NCI-H460 (cell line): ENCODE measurements at regions not wholly inside any gene's neighbourhood (a gene's known extent, or its start where the extent isn't known, plus 50 kb on each side); places are given as distances from the start of the nearest gene placed in this dataset.

Source experiments
- DNase-seq: peaks from one replicate; pipeline ENCODE4 v3.0.0-alpha.2; 2016; ENCODE audit warnings: low read depth; ENCODE audit errors: extremely low read depth

DNA sequence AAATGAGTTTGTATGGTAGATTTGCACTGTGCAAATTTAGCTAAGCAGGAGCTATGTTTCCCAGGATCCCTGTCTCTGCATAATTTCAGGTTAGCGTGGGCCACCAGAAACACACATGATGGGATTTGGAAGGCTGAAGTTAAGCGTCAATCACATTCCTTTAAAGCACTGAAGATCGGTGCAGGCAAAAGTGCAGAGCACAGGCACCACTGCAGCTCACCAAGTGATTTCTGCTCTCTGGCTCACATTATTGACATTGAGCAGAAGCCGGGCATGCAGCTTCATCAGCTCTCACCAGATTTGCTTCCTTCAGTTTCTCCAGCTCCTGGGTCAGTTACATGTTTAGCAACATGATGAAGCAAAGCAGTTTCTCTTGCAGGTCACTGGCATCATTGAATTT lies 256.4 kb upstream of the TGFBR2 start:
- no peak for DNase-seq

DNA sequence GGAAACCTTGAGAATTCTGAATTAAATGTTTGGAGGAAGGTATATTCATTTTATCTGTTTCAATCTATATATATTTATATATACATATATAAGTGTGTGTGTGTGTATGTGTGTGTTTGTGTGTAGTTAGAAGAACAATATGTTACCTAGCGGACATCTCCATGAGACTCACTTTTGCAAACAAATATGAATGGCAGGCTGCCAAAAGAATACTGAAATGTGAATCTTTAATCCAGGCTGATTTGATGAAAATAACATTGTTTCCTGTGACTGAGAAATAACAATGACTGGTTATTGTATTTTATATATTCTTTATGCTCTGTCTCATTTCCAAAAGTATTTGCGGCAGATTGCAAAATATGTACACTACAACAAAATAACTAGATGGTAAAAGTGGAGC lies 255.5 kb upstream of the TGFBR2 start:
- no peak for DNase-seq

DNA sequence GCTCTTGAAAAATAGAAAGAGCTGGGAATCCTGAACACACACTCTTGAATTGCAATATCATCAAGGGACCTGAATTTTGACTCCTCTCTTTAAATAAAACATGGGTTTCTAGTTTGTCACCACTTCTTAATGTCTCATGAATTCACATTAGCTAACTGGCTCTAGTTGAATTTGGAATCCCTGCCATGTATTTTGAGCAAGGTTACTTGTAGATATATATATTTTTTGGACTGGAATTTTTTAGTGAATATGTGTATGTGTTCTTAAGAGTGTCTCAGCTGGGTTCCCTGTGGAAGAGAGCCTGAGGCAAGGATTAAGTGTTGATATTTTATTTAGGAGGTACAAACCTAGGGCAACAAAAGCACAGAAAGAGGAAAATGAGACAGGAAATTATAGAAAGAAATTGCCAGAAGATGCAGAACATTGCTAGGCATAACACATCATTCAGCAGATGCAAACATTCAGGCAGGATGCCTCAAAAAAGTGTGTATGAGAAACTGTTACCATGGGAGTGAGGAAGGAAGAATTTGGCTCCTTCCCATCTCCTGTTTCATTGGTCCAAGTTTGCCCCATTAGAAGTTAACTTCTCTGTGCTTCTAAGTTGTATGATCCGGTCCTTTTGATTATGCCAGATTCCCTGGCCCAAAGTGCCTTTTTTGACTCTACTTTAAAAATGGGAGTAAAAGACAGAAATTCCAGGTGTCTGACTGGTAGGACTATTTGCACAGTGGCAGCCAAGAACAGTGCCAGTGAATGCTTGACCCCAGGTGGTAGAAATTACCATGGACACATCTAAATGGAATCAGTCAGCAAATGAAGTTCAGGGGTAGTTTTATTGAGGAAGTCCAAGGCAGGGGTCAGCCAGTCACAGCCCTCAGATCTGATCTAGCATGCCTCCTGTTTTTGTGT lies 253.7 kb upstream of the TGFBR2 start:
- DNase-seq = no peak

DNA sequence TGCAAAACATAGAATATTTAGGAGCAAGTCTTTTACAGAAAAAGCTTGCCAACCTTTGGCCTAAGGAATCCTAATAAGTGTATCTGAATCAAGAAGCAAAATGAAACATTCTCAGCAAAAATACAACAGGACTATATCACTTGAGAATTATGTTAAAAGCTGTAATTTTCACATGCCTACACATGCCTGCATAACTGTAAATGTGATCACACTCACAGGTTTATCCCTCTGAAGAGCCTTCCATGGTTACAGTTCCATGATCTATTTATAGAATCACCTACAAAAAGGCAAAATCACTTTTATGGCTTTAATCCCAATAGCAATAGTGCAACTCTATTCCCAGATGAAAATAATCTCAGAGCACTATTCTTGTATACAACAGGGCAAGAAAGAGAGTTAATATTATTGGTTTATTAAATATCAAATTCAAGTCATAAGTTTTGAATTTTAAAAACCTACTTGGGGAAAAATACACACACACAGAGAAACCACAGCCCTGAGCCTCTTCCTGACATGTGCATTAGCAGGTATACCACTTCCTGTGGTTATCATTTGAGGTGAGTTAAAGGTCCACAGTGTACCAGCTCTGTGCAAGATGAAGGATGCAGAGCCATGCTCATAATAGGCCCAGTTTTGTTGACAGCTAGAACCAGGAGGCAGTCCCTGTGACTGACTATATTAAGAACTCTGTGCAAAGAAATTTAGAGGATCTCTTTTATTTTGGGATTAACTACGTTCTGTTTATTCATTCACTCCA lies 252.5 kb upstream of the TGFBR2 start:
- no peak for DNase-seq

DNA sequence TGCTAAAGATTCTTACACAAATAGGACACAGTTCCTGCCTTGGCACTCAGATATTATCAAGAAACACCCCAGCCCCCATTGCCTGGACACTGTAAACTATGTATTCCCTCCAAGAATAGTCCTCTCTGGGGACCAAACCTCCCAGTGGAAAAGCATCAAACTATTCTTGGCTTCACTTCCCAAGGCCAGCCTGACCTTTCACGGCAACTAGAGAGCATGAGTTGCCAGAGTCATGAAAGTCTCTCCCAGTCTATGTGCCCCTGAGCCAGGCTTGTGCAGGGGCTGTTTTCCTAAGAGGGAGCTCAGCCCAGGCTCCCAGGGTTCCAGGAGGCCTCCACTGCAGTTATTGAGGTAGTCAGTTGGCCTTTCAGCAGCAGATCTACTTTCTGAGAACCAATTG lies 251.9 kb upstream of the TGFBR2 start:
- DNase-seq = no peak

DNA sequence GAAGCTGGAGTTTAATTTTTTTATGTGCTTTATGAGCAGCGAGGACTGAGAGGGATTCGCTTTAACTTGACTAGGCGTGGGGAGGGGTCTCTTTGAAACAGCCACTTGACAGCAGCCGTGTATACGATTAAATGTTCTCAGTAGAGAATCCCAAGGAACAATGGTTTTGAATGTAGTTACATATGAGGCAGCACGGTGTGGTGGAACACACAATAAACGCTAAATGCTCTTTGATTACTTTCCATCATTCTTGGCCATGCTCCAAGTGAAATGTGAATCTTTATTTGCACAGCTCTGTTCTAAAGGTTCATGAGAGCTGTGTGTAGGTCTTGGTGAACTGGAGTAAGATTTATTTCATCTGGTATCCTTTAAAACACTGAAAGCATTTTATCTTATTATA lies 251.4 kb upstream of the TGFBR2 start:
- DNase-seq = no peak

DNA sequence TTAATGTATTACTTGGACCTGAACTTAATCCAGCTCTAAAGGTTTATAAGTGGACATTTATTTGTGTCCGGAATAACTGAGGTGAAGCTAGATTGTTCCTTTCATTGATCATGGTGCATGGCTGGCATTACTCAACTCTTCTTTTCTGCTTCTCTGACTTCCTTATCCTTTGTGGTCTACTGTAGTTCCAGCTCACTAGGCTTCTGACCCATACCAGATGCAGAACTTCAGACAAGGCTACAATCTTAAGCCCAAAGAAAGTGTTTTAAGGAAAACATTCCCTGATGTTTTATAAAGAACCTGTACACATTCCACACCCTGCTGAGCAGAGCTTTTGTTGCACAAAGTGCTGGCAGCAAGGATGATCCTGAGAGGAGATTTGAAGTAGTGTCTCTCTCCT lies 250.8 kb upstream of the TGFBR2 start:
- no peak for DNase-seq

DNA sequence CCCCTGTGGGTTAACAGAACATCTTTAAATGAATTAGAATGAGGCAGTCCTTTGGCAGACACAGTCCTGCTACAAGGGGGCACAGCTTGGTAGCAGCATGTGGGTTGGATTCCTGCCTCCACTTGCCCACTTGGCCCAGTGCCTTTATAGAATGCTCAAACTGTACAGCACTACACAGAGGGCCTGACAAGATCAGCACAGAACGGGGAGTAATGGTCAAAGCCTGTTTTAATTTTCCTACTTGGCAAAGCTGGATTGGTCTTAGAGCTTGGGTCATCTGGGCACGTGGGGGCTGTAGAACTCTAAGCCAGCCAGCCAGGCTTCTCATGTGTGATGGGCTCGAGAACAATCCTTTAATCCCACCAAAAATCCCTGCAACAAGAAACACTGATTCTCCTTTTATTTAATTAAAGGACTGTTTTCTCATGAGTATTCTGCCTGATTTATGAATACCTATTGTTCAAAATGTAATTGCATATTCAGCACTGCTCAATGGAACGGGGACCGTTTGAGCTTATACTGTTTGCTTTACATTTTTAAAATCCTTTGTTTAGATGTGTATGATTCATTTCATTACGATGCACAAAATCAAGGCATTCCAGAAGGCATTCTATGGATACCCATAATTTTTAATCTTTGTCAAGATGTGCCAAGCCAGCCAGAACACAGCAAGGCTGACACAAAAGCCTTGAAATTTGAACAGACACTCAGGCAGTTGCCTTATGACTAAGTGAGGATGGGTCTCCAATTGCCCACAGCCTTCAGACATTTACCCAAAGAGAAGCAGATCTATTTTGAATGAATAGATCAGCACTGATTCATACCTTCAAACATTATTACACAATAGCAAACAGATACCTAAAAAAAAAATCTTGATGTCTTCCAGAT lies 249.3 kb upstream of the TGFBR2 start:
- DNase-seq = no peak

DNA sequence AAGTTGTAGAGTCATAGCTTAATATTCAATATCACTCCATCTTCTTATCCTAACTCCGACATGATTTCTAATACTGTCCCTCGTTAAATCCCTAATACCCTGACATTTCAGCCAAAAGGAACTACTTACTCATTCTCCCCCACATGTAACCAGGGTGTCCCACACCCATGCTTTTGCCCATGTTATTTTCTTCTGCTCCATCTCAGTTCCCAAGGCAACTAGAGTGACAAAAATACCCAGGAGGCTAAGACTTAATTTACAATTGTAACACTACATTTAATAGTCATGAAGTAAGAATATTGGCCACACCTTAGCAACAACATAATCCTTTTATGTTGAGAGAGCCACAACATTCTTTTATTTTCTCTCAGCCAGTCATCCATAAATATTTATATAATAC lies 248.5 kb upstream of the TGFBR2 start:
- no peak for DNase-seq

DNA sequence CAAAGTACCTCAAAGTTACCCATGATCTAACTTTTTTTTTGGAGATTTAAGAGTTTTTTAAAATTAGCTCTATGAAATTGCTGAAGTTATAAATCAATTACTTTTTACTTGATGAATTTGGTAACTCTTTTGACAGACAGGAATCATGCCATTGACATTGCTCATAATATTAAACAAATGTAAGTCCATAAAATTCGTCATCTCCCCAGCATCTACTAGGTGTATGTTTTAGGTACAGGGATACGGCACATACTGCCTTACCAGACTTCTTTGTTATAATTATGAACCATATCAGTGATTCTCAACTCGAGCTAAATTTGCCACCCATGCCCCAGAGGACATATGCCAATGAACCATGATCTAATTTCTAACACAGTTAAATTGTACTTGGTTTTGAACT lies 247.5 kb upstream of the TGFBR2 start:
- no peak for DNase-seq

DNA sequence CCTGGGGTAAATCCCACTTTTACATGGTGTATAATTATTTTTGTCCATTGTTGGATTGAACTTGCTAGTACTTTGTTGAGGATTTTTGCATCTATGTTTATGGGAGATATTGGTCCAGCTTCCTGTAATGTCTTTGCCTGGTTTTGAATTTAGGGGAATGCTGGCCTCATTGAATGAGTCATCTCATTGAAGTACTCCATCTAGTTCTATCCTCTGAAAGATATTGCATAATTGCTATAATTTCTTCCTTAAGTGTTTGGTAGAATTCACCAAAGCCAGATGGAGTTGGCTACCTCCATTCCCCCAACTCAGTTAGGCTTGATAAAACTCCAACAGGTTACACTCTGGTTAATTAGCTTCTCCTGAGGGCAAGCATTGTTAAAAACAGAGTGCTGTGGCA lies 237.4 kb upstream of the TGFBR2 start:
- no peak for DNase-seq

DNA sequence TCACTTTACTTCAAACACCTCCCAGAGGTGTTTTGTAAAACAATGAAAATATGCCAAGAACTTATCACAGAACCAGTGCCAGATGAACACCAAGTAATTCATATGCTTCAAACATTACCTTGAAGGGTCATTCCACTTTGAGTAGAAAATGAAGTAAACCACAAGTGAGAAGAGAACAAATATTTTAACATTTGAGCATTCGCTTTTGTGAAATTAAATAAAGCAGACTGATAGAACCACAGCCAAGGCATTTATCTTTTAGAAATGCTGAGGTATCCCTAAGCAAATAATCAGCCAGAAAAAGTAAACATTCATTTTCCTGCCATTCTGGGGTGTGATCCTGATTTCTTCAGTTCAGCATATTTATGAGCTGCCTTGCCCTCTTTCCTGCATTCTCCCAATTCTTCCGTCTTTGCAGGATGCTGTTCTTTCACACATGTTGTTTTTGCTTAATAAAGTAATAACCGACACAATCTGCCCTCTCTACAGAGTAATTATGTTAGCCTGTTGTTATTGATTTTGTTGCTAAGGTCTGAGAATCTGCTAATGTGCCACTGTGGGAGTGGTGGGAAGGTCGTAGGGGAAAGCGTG lies 235.6 kb upstream of the TGFBR2 start:
- DNase-seq = no peak

DNA sequence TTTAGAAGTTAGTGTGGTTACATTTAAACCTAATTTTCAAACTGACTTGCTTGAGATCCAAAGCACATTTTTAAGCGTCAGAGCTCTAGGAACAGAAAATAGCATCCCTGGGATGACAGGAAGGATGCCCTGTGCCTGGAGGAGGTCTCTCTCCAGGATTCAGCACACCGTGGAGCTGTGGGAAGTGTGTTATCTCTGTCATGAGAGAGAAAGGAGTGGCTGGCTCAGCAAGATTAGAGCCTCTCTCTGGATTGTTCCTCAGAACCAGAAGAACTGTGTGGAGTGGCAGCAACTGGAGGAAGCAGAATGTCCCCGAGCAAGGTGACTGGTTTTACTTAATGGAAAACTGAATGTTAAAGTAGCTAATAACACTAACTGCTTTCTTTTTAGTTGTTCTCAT lies 233.6 kb upstream of the TGFBR2 start:
- no peak for DNase-seq

DNA sequence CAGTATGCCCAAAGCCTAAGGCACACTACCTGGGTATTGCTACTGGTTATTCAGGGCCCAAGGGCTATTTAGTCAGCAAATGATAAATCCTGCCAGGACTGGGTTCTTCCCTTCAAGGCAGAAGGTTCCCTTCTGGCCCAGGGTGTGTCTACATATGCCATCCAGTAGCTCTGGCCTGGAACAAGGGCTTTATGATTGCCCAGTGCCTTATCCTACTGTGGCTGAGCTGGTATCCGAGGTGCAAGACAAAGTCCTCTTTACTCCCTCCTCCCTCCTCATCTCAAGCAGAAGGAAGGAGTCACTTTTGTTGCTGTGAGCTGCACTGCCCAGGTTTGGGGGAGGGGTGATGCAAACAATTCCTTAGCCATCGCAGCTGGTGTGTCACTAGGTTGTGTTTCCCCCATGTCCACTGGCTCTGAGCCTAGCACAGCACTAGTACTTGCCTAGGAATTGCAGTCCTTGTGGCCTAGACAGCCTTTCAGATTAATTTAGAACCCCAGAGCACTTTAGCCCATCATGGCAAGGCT lies 221.8 kb upstream of the TGFBR2 start:
- DNase-seq = no peak

DNA sequence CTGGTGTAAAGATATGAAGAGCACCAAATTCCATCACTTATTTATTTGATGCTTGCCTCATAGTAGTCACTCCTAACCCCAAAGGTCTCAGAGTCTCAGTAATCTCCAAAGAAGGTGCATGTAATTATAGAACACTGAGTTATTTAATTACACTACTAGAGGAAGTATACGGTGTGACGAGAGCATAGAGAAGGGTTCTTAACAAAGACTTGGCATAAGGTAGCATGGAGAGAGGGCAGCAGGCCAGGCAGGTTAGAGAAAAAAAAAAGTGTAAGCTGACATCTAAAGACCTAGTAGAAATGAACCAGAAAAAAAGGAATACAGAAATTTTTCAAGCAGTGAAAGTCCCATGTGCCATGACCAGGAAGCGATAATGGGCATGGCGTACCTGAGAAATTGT lies 213.3 kb upstream of the TGFBR2 start:
- DNase-seq = no peak

DNA sequence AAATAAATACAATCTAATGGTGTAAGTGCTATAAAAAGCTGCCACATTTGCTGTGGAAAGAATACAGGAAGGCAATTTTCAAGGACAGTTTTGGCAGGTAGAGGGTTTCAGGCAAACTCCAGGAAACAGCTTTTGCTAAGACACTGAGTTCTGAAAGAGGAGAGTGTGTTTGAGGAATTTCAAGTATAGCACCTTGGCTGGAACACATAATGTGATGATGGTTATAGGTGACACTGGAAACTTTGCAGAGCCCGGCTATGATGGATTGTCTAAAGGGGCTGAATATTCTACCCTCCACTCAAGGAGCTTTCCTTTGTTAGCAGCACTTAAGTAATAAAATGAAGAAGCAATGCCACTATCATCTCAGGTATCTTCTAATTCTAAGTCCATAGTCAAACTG lies 209.4 kb upstream of the TGFBR2 start:
- DNase-seq = no peak

DNA sequence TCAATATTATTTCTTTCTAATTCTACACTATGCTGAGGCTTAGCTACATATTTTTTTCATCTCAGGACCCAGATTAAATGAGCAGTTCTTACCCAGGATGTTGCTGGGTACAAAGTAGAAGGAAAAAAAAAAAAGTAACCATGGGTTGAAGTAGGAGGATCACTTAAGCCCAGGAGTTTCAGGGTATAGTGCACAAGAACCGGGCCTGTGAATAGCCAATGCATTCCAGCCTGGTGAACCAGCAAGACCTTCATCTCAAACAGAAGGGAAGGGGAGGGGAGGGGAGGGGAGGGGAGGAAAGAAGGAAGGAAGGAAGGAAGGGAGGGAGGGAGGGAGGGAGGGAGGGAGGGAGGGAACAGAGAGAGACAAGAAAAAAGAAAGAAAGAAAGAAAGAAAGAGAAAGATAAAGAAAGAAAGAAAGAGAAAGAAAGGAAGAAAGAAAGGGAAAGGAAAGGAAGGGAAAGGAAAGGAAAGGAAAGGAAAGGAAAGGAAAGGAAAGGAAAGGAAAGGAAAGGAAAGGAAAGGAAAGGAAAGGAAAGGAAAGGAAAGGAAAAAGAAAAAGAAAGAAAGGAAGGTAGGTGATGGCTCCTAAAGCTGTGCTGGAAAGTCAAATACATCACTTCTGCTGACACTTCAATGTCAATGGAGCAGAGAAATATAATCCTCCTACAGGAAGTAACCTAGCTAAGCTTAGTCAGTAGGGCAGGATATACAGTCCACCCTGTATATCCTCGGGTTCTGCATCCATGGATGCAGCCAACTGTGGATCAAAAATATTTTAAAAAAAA lies 206.8 kb upstream of the TGFBR2 start:
- no peak for DNase-seq

DNA sequence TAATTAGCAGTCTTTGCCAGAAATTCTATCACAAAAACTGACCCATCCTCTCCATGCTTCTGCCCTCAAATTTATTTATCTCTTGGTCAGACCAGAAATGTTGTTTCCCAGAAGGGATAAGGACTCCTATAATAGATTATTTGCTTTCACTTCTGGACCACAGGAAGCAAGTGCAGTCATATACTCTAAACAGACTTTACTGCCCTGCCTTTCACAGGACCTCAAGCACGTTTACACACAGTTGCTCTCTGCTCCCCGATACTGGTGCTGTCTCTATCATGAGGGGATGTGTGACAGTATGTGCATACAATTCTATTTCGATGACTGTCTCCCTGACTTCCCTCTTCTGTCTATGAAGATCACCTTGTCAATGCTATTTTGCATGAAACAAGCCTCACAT lies 205.5 kb upstream of the TGFBR2 start:
- no peak for DNase-seq

DNA sequence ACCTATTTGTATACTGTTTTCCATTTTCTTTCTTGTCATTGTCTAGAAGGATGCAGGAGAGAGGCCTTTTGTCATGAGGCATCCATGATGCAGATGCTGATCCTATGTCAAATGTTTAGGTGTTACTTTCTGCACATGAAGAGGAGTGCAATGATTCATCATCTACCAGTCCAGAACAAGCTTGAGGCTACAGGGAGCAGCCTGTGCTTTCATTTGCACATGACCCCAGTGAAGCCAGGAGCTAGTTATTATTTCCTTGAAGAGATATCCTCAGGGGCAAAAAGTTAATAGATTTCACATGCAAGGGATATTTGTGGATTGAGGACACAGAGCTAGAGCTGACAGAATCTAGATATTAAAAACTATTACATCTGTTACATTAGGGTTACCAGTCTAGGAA lies 204.4 kb upstream of the TGFBR2 start:
- no peak for DNase-seq

DNA sequence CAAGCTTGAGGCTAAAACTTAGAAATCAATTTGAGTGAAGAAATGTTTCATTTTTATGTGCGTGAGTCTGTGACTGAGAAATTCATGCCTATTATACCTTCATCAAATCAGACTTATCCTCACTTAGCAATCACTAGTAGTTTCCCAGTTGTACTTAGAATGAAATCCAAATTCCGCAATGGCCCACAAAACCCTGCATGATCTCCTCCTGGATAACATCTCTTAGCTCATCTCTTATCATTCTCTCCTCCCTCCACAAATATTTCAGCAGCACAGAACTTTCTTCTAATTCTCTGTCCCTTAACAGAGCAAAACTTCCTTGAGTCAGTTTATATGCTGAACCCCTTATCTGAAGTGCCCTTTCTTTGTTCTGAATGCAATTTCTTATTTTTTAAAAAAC lies 198.8 kb upstream of the TGFBR2 start:
- no peak for DNase-seq
